ENCODE measurements at regions not wholly inside any gene's neighbourhood (a gene's known extent, or its start where the extent isn't known, plus 50 kb on each side); places are given as distances from the start of the nearest gene placed in this dataset.
A peak's percentile ranks its signal among the peaks of the same experiment; 100 is the strongest.

DNA sequence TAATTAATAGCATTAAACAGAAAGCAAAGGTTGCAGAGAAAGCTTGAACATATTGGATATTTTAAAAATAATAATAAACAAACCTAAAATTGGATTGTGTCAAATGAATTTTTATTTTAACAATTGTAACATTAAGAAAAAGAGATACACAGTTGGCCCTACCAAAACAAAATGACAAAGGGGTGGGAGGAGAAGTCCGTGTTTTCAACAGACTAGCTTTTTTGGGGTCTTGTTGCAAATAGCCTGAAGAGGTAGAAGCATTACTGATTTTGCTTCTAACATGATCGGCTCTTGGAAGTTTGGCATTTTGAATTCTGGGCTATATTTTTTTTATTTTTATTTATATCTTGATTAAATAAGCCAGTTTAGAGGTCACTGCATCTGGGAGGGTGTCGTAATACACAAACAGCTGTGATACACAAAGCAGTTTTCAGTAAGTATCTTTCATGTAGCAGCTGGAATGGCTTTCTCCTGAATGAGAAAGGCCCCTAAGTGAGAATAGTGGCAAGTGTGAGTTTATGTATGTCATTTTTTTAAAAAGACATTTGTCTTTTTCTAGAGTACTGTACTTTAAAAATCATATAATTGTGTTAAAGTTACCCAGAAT, 85.5 kb upstream of the ZNF217 start:
- H3K4me3 ChIP-seq (ENCODE audit: control insufficient read depth, low read depth, low read length): no peak overlapping the region
- TF ChIP-seq, protein P1, sequence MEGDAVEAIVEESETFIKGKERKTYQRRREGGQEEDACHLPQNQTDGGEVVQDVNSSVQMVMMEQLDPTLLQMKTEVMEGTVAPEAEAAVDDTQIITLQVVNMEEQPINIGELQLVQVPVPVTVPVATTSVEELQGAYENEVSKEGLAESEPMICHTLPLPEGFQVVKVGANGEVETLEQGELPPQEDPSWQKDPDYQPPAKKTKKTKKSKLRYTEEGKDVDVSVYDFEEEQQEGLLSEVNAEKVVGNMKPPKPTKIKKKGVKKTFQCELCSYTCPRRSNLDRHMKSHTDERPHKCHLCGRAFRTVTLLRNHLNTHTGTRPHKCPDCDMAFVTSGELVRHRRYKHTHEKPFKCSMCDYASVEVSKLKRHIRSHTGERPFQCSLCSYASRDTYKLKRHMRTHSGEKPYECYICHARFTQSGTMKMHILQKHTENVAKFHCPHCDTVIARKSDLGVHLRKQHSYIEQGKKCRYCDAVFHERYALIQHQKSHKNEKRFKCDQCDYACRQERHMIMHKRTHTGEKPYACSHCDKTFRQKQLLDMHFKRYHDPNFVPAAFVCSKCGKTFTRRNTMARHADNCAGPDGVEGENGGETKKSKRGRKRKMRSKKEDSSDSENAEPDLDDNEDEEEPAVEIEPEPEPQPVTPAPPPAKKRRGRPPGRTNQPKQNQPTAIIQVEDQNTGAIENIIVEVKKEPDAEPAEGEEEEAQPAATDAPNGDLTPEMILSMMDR (conservative IDR thresholded peaks at IDR 0.05; ENCODE audit: control insufficient read depth, insufficient read depth, low read depth, low read length): no peak
- DNase-seq (ENCODE audit: low read depth): peak; percentile 35

DNA sequence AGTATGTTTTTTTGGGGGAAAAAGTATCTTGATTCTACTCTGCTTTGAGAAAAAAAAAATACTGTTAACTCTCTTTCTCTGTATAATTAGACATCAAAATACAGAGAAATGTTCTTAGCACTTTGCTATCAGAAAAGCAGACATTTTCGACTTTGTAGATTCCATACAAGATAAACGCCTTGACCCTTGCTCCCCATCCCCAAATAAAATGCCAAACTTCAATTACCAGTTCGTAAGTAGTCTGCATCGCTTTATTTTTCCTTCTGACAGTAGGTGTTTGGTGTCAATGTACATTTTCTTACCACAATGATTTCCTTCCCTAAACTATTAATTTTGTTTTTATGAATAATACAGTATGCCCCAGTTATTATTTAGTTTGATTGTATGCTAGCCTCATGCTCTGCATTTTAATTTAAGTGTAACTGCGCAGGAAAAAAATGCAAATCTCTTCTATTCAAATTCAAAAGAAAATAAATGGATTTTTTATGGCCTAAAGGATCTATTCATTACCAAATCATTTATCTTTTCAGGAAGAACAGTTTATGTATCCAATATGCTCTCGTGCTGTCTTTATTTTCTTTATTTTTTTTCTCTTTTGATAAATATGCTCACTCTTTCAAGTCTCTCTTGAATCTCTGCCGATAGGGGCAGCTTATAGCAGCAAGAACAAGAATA, 84.8 kb upstream of the ZNF217 start:
- TF ChIP-seq, protein P1 (conservative IDR thresholded peaks at IDR 0.05; ENCODE audit: control insufficient read depth, insufficient read depth, low read depth, low read length): no peak
- DNase-seq (ENCODE audit: low read depth): no peak
- no peak overlapping the region for H3K4me3 ChIP-seq (ENCODE audit: control insufficient read depth, low read depth, low read length)

DNA sequence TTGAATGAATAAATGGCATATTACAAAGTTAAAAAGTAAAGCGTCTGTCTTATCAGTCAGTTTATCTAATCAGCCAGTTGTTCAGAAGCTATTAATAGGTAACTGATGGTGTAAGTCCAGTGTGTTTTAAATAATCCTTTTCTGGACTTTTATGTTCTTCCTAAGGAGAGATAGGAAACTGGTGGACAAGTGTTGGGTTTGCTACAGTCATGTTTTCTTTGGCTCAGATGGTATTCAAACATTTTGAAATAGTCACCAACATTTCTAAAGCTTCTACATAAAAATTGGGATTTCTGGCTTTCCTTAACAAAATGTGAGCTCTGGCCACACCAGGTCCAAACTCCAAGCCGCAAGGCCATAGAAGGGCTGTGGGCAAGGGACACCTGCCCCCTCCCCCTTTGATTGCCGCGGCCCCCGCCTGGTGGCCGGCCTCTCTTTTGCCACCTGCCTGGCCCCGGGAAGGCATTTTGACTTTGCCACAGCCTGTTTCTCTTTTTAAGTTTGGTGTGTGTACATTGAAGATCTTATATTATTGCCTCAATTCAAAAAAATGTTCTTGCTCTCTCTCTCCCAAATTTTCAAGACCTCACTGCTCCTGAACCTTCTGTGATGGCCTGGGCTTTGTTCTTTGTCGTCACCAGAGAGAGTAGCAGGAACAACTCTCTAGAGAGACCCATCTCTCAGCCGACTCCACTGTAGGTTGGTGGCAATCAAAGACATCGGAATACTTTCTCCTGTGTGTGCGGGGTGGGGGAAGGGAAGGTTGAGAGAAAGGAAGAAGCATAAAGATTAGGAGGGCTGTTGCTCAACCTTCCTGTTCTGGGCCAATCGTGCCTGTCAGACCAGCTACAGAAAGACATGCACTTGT, 84.0 kb upstream of the ZNF217 start:
- no peak overlapping the region for H3K4me3 ChIP-seq (ENCODE audit: control insufficient read depth, low read depth, low read length)
- no peak for DNase-seq (ENCODE audit: low read depth)
- TF ChIP-seq, protein P1 (conservative IDR thresholded peaks at IDR 0.05; ENCODE audit: control insufficient read depth, insufficient read depth, low read depth, low read length): no peak

DNA sequence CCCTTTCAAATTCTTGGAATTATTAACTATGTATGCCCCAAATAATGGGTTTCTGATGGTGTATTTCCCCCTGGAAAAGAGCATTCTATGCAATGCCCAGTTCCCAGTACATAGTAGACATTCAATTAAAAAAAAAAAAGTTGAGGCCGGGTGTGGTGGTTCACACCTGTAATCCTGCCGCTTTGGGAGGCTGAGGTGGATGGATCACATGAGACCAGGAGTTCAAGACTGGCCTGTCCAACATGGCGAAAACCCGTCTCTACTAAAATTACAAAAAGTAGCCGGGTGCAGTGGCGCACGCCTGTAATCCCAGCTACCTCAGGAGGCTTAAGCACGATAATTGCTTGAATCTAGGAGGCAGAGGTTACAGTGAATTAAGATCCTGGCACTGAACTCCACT, 83.3 kb upstream of the ZNF217 start:
- no peak overlapping the region for H3K4me3 ChIP-seq (ENCODE audit: control insufficient read depth, low read depth, low read length)
- TF ChIP-seq, protein P1 (conservative IDR thresholded peaks at IDR 0.05; ENCODE audit: control insufficient read depth, insufficient read depth, low read depth, low read length): no peak
- no peak for DNase-seq (ENCODE audit: low read depth)

DNA sequence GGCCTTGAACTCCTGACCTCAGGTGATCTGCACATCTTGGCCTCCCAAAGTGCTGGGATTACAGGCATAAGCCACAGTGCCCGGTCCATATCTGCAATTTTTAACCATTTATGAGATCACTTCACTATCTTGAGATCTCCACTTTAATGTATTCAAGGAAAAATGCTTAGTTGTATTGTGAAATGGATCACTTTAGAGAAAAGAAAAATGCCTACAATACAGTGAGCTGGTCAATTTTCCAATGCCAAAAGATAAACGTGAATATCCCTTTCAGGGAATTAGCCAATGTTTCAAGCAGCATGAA, 82.8 kb upstream of the ZNF217 start:
- TF ChIP-seq, protein P1 (conservative IDR thresholded peaks at IDR 0.05; ENCODE audit: control insufficient read depth, insufficient read depth, low read depth, low read length): no peak
- no peak for DNase-seq (ENCODE audit: low read depth)
- no peak overlapping the region for H3K4me3 ChIP-seq (ENCODE audit: control insufficient read depth, low read depth, low read length)

DNA sequence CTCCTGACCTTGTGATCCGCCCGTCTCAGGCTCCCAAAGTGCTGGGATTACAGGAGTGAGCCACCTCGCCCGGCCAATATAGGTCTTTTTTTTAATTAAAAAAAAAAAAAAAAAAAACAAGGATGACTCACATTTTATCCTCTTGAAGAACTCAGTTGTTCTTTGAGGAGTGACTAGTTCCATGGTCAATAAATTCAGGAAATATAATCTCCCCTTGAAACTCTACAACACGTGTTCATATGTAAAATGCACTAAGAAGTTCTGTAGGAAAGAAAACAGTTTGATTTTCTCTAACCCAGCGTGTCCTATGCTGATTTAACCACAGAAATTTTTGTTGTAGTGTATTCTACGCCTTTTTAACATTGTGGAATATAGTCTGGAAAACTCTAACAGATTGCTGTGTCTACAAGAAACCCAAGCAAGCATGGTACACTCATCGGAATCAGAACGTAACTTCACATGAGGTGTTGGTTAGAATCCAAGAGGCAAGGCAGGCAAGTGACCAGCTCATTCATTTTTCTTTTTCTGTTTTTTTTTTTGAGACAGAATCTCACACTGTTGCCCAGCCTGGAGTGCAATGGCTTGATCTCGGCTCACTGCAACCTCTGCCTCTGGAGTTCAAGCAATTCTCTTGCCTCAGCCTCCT, 79.0 kb upstream of the ZNF217 start:
- TF ChIP-seq, protein P1 (conservative IDR thresholded peaks at IDR 0.05; ENCODE audit: control insufficient read depth, insufficient read depth, low read depth, low read length): no peak
- no peak overlapping the region for H3K4me3 ChIP-seq (ENCODE audit: control insufficient read depth, low read depth, low read length)
- peak; percentile 73 for DNase-seq (ENCODE audit: low read depth)

Data from fibroblast of mammary gland (primary cell).